IMR-90 (cell line): ENCODE measurements at regions not wholly inside any gene's neighbourhood (a gene's known extent, or its start where the extent isn't known, plus 50 kb on each side); places are given as distances from the start of the nearest gene placed in this dataset.

ENCODE experiments used
- ATAC-seq: fragments of 200-7000 bp; cut with Tn5 transposase; 2 replicates; pipeline ENCODE4 v1.9.1; 2020; ENCODE audit warnings: low read depth, mild to moderate bottlenecking, moderate library complexity
- BruUV-seq: library from RNA; stranded (reverse); fragments of 400-500 nt; replicated peaks from 2 replicates; lab custom pipeline; 2021; lab: Mats Ljungman, UMichigan
- CTCF ChIA-PET: fragments of 300-600 bp; formaldehyde crosslinking; extraction: SDS; loops from one replicate; lab custom pipeline; 2021; ENCODE audit warnings: antibody characterized with exemption; lab: Yijun Ruan, JAX
- POLR2A ChIA-PET: fragments of 300-600 bp; sonication (Branson Sonifier 250); formaldehyde crosslinking; loops from one replicate; lab custom pipeline; 2022; ENCODE audit warnings: antibody characterized with exemption; ENCODE audit not compliant: unreplicated experiment; lab: Charles Lee
- DNase-seq: peaks from one replicate; pipeline ENCODE4 v3.0.0; 2013
- H2AFZ ChIP-seq: replicated peaks from 2 replicates; pipeline ENCODE3; 2013; ENCODE audit warnings: low read length, mild to moderate bottlenecking; ENCODE audit not compliant: poor library complexity
- H2AK5ac ChIP-seq: 2 replicates; pipeline ENCODE4 v1.6.1; 2013; ENCODE audit warnings: low read depth, low read length, inconsistent platforms
- H2AK9ac ChIP-seq: replicated peaks from 2 replicates; pipeline ENCODE3; 2013; ENCODE audit warnings: mild to moderate bottlenecking, low read depth, low read length, moderate library complexity; ENCODE audit not compliant: poor library complexity
- H2BK120ac ChIP-seq: 2 replicates; pipeline ENCODE4 v1.6.1; 2013; ENCODE audit warnings: low read depth, low read length, inconsistent platforms
- H2BK15ac ChIP-seq: 3 replicates; pipeline ENCODE4 v1.6.1; 2013; ENCODE audit warnings: low read depth, low read length, inconsistent platforms
- H2BK20ac ChIP-seq: 2 replicates; pipeline ENCODE4 v1.6.1; 2013; ENCODE audit warnings: low read depth, mild to moderate bottlenecking, inconsistent platforms, low read length, moderate library complexity
- H2BK5ac ChIP-seq: 2 replicates; pipeline ENCODE4 v1.6.1; 2013; ENCODE audit warnings: mild to moderate bottlenecking, low read depth, low read length, inconsistent platforms; ENCODE audit not compliant: poor library complexity, severe bottlenecking
- H3K14ac ChIP-seq: replicated peaks from 2 replicates; pipeline ENCODE4 v1.6.1; 2013; ENCODE audit warnings: low read depth, low read length, inconsistent platforms
- H3K18ac ChIP-seq: 2 replicates; pipeline ENCODE4 v1.6.1; 2013; ENCODE audit warnings: low read depth, low read length, control low read depth
- H3K23ac ChIP-seq: 2 replicates; pipeline ENCODE4 v1.6.1; 2013; ENCODE audit warnings: low read depth, low read length, inconsistent platforms
- H3K27ac ChIP-seq: 2 replicates; pipeline ENCODE4 v1.5.1; 2013; ENCODE audit warnings: mild to moderate bottlenecking, control low read depth, low read length; ENCODE audit not compliant: insufficient read depth
- H3K27me3 ChIP-seq: 2 replicates; pipeline ENCODE4 v1.6.1; 2013; ENCODE audit warnings: low read length; ENCODE audit not compliant: control insufficient read depth, insufficient read depth
- H3K36me3 ChIP-seq: 2 replicates; pipeline ENCODE4 v1.6.1; 2013; ENCODE audit warnings: low read length, mixed read lengths; ENCODE audit not compliant: control insufficient read depth, insufficient read depth
- H3K4ac ChIP-seq: 2 replicates; pipeline ENCODE4 v1.6.1; 2013; ENCODE audit warnings: low read depth, low read length, inconsistent platforms
- H3K4me1 ChIP-seq: 2 replicates; pipeline ENCODE4 v1.6.1; 2013; ENCODE audit warnings: low read length, mixed read lengths; ENCODE audit not compliant: control insufficient read depth, insufficient read depth
- H3K4me2 ChIP-seq: 2 replicates; pipeline ENCODE4 v1.6.1; 2013; ENCODE audit warnings: low read depth, mild to moderate bottlenecking, control low read depth, low read length, moderate library complexity
- H3K4me3 ChIP-seq: 2 replicates; pipeline ENCODE4 v1.5.1; 2013; ENCODE audit warnings: low read depth, mild to moderate bottlenecking, control low read depth, low read length, moderate library complexity; ENCODE audit not compliant: insufficient read depth
- H3K56ac ChIP-seq: 2 replicates; pipeline ENCODE4 v1.6.1; 2013; ENCODE audit warnings: low read length, inconsistent platforms; ENCODE audit not compliant: insufficient read depth; ENCODE audit errors: extremely low read depth
- H3K79me1 ChIP-seq, 2 experiments: 2 replicates each; pipeline ENCODE4 v1.6.1; 2013; ENCODE audit warnings: low read length in 2 of 2, inconsistent platforms in 1 of 2, low read depth in 1 of 2
- H3K9ac ChIP-seq: 2 replicates; pipeline ENCODE4 v1.6.1; 2013; ENCODE audit warnings: low read depth, low read length, control low read depth
- H3K9me1 ChIP-seq: 2 replicates; pipeline ENCODE4 v1.6.1; 2013; ENCODE audit warnings: low read length, inconsistent platforms; ENCODE audit not compliant: insufficient read depth
- H3K9me3 ChIP-seq: 2 replicates; pipeline ENCODE4 v1.6.1; 2013; ENCODE audit warnings: low read length; ENCODE audit not compliant: control insufficient read depth, insufficient read depth
- H4K20me1 ChIP-seq: 2 replicates; pipeline ENCODE4 v1.6.1; 2013; ENCODE audit warnings: low read length, inconsistent platforms; ENCODE audit not compliant: insufficient read depth
- H4K5ac ChIP-seq: 2 replicates; pipeline ENCODE4 v1.6.1; 2013; ENCODE audit warnings: mild to moderate bottlenecking, low read depth, low read length, control low read depth
- H4K8ac ChIP-seq, 2 experiments: 2 replicates each; pipeline ENCODE4 v1.6.1; 2013; ENCODE audit warnings: low read depth in 2 of 2, low read length in 2 of 2, control low read depth in 1 of 2, inconsistent platforms in 1 of 2
- H4K91ac ChIP-seq: 2 replicates; pipeline ENCODE4 v1.6.1; 2013; ENCODE audit warnings: low read depth, low read length, inconsistent platforms; ENCODE audit not compliant: insufficient read depth
- BHLHE40 ChIP-seq: fragments of 150-350 bp; IDR thresholded peaks from 2 replicates; pipeline ENCODE4 v1.6.1; 2016; ENCODE audit warnings: mild to moderate bottlenecking, low read depth, low read length
- CEBPB ChIP-seq: IDR thresholded peaks from 2 replicates; pipeline ENCODE4 v1.6.1; 2012; ENCODE audit warnings: low read depth, low read length, improper control_type of control experiment
- CHD1 ChIP-seq: IDR thresholded peaks from 2 replicates; pipeline ENCODE4 v1.6.1; 2012; ENCODE audit warnings: low read depth, low read length, improper control_type of control experiment
- FOS ChIP-seq: fragments of 150-350 bp; IDR thresholded peaks from 2 replicates; pipeline ENCODE4 v1.6.1; 2016; ENCODE audit warnings: low read depth, low read length
- MAFK ChIP-seq: IDR thresholded peaks from 2 replicates; pipeline ENCODE4 v1.6.1; 2012; ENCODE audit warnings: low read depth, low read length, improper control_type of control experiment
- MAZ ChIP-seq: IDR thresholded peaks from 2 replicates; pipeline ENCODE4 v1.6.1; 2012; ENCODE audit warnings: low read depth, mild to moderate bottlenecking, low read length, improper control_type of control experiment, moderate library complexity, borderline replicate concordance
- MXI1 ChIP-seq: IDR thresholded peaks from 2 replicates; pipeline ENCODE4 v1.6.1; 2012; ENCODE audit warnings: low read depth, mild to moderate bottlenecking, low read length, moderate library complexity, borderline replicate concordance
- POLR2A ChIP-seq: IDR thresholded peaks from 2 replicates; pipeline ENCODE4 v1.6.1; 2012; ENCODE audit warnings: mild to moderate bottlenecking, low read depth, low read length
- RFX5 ChIP-seq: IDR thresholded peaks from 2 replicates; pipeline ENCODE4 v1.8.0; 2012; ENCODE audit warnings: low read depth, mild to moderate bottlenecking, low read length, moderate library complexity
- WGBS, 2 experiments: methylation state at CpG; one replicate each; pipeline versions ENCODE4 v1.1.5 to v1.1.7; 2013; ENCODE audit warnings: missing lambda C conversion rate in 2 of 2; ENCODE audit not compliant: insufficient read length in 1 of 2; ENCODE audit errors: extremely low coverage in 2 of 2; 5-methylcytosine and 5-hydroxymethylcytosine counted together
- dilution Hi-C: fragments of 300-500 bp; cut with HindIII; formaldehyde crosslinking; loops from one replicate; pipeline ENCODE4 v1.14.3; 2018; ENCODE audit warnings: low sequenced_read_pairs; ENCODE audit not compliant: unreplicated experiment
- in situ Hi-C: fragments of 300-500 bp; cut with MboI; formaldehyde crosslinking; loops from 3 replicates; pipeline ENCODE4 v1.14.3; 2019; ENCODE audit warnings: low sequenced_read_pairs, inconsistent platforms, mixed read lengths
- intact Hi-C: fragments of 100-400 bp; cut with micrococcal nuclease; formaldehyde crosslinking; loops from 2 replicates; pipeline ENCODE4 v1.10.0; 2022
- TF ChIP-seq, protein P1 (sequence below): conservative IDR thresholded peaks from 2 replicates; pipeline ENCODE4 v1.5.1; 2012; ENCODE audit warnings: mild to moderate bottlenecking, low read depth, low read length, improper control_type of control experiment
- TF ChIP-seq, protein P2 (sequence below): fragments of 150-350 bp; IDR thresholded peaks from 2 replicates; pipeline ENCODE4 v1.6.1; 2016; ENCODE audit warnings: low read depth, mild to moderate bottlenecking, low read length, moderate library complexity, borderline replicate concordance

DNA sequence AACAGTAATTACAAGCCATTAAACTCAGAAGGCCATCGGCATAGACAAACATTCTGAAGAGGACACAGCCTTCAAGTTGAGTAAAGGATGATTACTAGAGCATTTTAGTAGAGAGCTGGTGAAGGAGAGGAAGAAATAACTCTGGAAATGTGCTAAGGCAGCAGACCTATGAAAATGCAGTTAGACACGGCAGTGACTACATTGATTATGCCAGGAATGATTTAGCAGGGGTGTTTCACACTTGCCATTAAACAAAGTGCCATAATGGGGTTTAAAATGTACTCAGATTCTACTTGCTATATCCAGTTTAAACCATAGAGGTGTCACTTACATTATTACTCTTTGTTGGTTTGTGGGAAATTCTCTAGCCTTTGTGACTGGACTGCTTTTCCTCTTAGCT lies 372.3 kb downstream of the CPS1 start:
- no TSS peak for BruUV-seq

More for the DNA sequence above, 372.3 kb downstream of the CPS1 start:
- H3K79me1 ChIP-seq: no peaks in the 10 kb centered on the region
- no peak overlapping the region for H3K4me3 ChIP-seq
- H3K9me3 ChIP-seq: peaks cover 6% of the 10 kb centered on the region
- H4K8ac ChIP-seq: no peak overlapping the region
- no peak overlapping the region for H2AK5ac ChIP-seq
- no peaks in the 10 kb centered on the region for H3K27me3 ChIP-seq
- dilution Hi-C loops (no loop called here), intact Hi-C loops (no loop called here), in situ Hi-C loops (no loop called here)
- no peak overlapping the region for H2BK120ac ChIP-seq
- H3K14ac ChIP-seq: no peak overlapping the region
- H3K4me2 ChIP-seq: no peak overlapping the region
- H2AK9ac ChIP-seq: no peak overlapping the region
- no peaks in the 10 kb centered on the region for H4K20me1 ChIP-seq
- no peak overlapping the region for H3K18ac ChIP-seq
- H2BK15ac ChIP-seq: no peak overlapping the region
- no peak overlapping the region for H2AFZ ChIP-seq
- no peak overlapping the region for H3K56ac ChIP-seq
- H3K4ac ChIP-seq: no peak overlapping the region
- ChIA-PET POLR2A (no interaction called here), CTCF (no interaction called here)
- H3K4me1 ChIP-seq: no peaks in the 10 kb centered on the region
- no peak overlapping the region for H4K5ac ChIP-seq
- no peak overlapping the region for H4K91ac ChIP-seq
- H3K9me1 ChIP-seq: no peaks in the 10 kb centered on the region
- 40% methylated on average over 1 of the region's 2 CpGs; no CpG with 5 or more reads in 1 of the 2 experiments for WGBS, 2 experiments
- no peak overlapping the region for H3K27ac ChIP-seq
- H2BK5ac ChIP-seq: no peak overlapping the region
- ATAC-seq (no peak), DNase-seq (no peak)
- no peak overlapping the region for H3K9ac ChIP-seq
- TF ChIP-seq, protein P1, sequence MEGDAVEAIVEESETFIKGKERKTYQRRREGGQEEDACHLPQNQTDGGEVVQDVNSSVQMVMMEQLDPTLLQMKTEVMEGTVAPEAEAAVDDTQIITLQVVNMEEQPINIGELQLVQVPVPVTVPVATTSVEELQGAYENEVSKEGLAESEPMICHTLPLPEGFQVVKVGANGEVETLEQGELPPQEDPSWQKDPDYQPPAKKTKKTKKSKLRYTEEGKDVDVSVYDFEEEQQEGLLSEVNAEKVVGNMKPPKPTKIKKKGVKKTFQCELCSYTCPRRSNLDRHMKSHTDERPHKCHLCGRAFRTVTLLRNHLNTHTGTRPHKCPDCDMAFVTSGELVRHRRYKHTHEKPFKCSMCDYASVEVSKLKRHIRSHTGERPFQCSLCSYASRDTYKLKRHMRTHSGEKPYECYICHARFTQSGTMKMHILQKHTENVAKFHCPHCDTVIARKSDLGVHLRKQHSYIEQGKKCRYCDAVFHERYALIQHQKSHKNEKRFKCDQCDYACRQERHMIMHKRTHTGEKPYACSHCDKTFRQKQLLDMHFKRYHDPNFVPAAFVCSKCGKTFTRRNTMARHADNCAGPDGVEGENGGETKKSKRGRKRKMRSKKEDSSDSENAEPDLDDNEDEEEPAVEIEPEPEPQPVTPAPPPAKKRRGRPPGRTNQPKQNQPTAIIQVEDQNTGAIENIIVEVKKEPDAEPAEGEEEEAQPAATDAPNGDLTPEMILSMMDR: no peak
- TF ChIP-seq POLR2A (no peak), CHD1 (no peak), MXI1 (no peak), CEBPB (no peak), MAZ (no peak), FOS (no peak), RFX5 (no peak), MAFK (no peak), BHLHE40 (no peak)
- TF ChIP-seq, protein P2, sequence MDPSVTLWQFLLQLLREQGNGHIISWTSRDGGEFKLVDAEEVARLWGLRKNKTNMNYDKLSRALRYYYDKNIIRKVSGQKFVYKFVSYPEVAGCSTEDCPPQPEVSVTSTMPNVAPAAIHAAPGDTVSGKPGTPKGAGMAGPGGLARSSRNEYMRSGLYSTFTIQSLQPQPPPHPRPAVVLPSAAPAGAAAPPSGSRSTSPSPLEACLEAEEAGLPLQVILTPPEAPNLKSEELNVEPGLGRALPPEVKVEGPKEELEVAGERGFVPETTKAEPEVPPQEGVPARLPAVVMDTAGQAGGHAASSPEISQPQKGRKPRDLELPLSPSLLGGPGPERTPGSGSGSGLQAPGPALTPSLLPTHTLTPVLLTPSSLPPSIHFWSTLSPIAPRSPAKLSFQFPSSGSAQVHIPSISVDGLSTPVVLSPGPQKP: no peak
- H3K23ac ChIP-seq: no peak overlapping the region
- no peak overlapping the region for H2BK20ac ChIP-seq
- no peaks in the 10 kb centered on the region for H3K36me3 ChIP-seq
